NB4 (cell line): ENCODE measurements at regions not wholly inside any gene's neighbourhood (a gene's known extent, or its start where the extent isn't known, plus 50 kb on each side); places are given as distances from the start of the nearest gene placed in this dataset.
"Not testable (repeated sequence)": the region's sequence is repeated elsewhere in the genome, so short reads cannot be mapped to it uniquely, and the experiment has no call there.

Source experiments
- DNase-seq: peaks from one replicate; pipeline ENCODE4 v3.0.0; 2010; ENCODE audit warnings: low read depth
- H3K4me3 ChIP-seq: one replicate; pipeline ENCODE4 v1.5.1; 2011; ENCODE audit warnings: mild to moderate bottlenecking, low read depth, low read length, moderate library complexity
- CTCF ChIP-seq: IDR thresholded peaks from one replicate; pipeline ENCODE4 v1.5.1; 2012; ENCODE audit warnings: low read depth, low read length
- MYC ChIP-seq: IDR thresholded peaks from 2 replicates; pipeline ENCODE4 v1.6.1; 2011; ENCODE audit warnings: low read depth, low read length
- POLR2A ChIP-seq: IDR thresholded peaks from 2 replicates; pipeline ENCODE4 v1.6.1; 2011; ENCODE audit warnings: mild to moderate bottlenecking; ENCODE audit not compliant: insufficient read length; ENCODE audit errors: extremely low read depth
- TF ChIP-seq, protein P1 (sequence below): IDR thresholded peaks from 2 replicates; pipeline ENCODE4 v1.6.1; 2011; ENCODE audit warnings: low read depth, low read length

DNA sequence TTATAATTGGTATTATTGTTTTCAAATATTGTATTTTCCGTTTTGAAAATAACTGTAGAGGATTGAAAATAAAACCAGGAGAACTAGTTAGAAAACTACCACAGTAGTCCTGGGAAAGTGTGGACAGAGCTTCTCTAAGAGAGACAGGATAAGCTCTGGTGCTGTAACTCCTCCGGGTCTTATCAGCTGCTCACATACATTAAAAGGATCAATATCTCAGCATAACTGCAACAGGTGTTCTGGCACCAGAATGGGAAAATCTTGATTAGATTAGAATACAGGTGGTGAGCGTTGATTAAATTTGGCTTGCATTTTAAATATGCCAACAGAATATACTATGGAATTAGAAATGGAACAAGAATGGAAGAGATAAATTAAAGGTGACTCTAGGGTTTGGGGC, 1138.9 kb upstream of the ADGRB3 start:
- no peak for TF ChIP-seq POLR2A
- TF ChIP-seq, protein P1, sequence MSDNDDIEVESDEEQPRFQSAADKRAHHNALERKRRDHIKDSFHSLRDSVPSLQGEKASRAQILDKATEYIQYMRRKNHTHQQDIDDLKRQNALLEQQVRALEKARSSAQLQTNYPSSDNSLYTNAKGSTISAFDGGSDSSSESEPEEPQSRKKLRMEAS, result no peak
- no peak for TF ChIP-seq CTCF
- TF ChIP-seq MYC, result no peak
- H3K4me3 ChIP-seq, result no peak overlapping the region
- no peak for DNase-seq

DNA sequence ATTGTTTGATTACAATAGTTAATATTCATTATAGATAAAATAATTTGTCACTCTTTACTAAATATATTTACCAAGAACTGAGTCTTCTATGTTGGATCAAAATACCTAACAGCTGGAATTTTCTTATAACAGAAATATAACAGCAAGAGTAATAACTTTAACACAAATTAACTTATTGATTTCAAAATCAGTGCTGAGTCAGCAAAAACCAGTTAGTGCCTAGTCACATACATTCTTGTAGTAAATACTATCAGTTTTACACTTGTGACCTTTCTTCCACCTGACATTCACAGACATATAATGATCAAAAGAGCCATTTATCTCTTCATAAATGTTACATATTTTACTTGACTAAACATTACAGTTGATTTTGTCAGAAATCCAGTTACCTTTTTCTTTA, 1141.4 kb upstream of the ADGRB3 start:
- TF ChIP-seq CTCF (no peak), MYC (no peak), POLR2A (no peak)
- TF ChIP-seq, protein P1, result no peak
- no peak for DNase-seq
- no peak overlapping the region for H3K4me3 ChIP-seq

DNA sequence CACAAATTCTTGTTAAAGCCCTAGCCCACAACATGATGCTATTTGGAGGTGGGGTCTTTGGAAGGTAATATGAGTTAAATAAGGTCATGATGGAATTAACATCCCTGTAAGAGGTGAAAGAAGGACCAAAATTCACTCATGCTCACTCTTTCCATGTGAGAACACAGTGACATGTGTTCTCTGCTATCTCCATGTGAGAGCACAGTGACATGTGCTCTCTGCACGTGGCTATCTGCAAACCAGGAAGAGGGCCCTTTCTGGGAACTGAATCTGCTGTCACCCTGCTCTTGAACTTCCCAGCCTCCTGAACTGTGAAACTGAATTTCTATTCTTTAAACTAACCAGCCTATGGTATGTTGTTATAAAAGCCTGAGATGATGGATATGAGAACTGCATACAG, 1159.4 kb upstream of the ADGRB3 start:
- DNase-seq, result no peak
- H3K4me3 ChIP-seq, result no peak overlapping the region
- TF ChIP-seq POLR2A, result no peak
- TF ChIP-seq, protein P1, result peak; percentile 30; the same call in 1 of the 2 replicates

DNA sequence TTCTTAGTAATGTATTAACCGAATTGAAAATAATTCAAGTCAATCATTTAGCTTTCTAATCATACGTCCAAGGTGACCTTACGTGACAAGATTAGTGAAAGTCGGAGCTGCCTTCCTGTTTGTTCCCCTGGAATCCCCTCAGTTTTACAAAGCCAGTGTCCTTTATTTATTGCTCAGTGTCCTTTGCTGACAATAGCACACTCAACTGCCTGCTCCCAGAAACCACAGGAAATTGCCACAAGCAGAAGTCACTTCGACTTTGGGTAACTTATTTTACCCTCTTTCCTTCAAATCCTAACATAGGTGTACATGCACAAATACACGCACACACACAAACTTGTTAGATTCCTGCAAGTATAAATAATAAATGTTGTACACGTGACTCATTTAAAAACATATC, 1167.7 kb upstream of the ADGRB3 start:
- peak overlapping the region; percentile 71 for H3K4me3 ChIP-seq
- DNase-seq, result peak; percentile 91
- TF ChIP-seq, protein P1, result no peak
- TF ChIP-seq MYC (no peak), CTCF (no peak), POLR2A (no peak)

- not testable (repeated sequence) for DNase-seq, H3K4me3 ChIP-seq
Measured at GRCh38 chr6:67462725-67463124, 1172.4 kb upstream of the ADGRB3 start.

DNA sequence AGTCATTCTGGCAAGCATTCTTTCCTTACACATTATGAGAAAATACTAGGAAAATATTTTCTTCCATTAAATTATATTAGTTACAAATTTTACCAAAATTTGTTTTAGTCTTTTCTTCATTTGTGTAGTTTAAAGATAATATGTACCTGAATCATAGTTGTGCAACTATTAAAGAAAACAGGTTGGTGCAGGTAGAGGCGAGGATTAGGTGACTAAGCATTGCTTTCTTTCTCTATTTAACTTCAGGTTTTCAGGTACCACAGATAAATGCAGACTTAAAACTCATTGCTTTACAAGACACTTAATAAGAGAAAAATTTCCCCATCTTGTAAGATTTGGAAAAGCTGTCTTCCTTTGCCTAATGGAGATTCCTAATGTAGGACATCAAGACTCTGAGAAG, 1175.5 kb upstream of the ADGRB3 start:
- TF ChIP-seq POLR2A (no peak), CTCF (no peak), MYC (no peak)
- TF ChIP-seq, protein P1, result no peak
- DNase-seq, result no peak
- H3K4me3 ChIP-seq, result no peak overlapping the region

GRCh38 chr6:67458265-67458664, 1176.8 kb upstream of the ADGRB3 start:
- TF ChIP-seq POLR2A (no peak), CTCF (no peak)
- TF ChIP-seq, protein P1, result no peak
- no peak overlapping the region for H3K4me3 ChIP-seq
- DNase-seq, result no peak
